Nephron progenitor cell (in vitro differentiated cells): ENCODE measurements at regions not wholly inside any gene's neighbourhood (a gene's known extent, or its start where the extent isn't known, plus 50 kb on each side); places are given as distances from the start of the nearest gene placed in this dataset.

Experiments used
- DNase-seq: peaks from one replicate; pipeline ENCODE4 v3.0.0; 2021
- H3K27ac Mint-ChIP-seq: 2 replicates; pipeline ENCODE4 v1.8.0; 2021; ENCODE audit warnings: mild to moderate bottlenecking, moderate library complexity, mixed read lengths
- H3K27me3 Mint-ChIP-seq: 2 replicates; pipeline ENCODE4 v1.8.0; 2021; ENCODE audit warnings: mild to moderate bottlenecking, low read depth, mixed read lengths; ENCODE audit not compliant: poor library complexity
- H3K36me3 Mint-ChIP-seq: 2 replicates; pipeline ENCODE4 v1.8.0; 2021; ENCODE audit warnings: low read depth, mixed read lengths
- H3K4me1 Mint-ChIP-seq: 2 replicates; pipeline ENCODE4 v1.8.0; 2021; ENCODE audit warnings: mixed read lengths
- H3K4me3 Mint-ChIP-seq: 2 replicates; pipeline ENCODE4 v1.8.0; 2021; ENCODE audit warnings: mild to moderate bottlenecking, moderate library complexity, mixed read lengths
- H3K9me3 Mint-ChIP-seq: 2 replicates; pipeline ENCODE4 v1.8.0; 2021; ENCODE audit warnings: mild to moderate bottlenecking, moderate library complexity, mixed read lengths
- TF ChIP-seq, protein P1 (sequence below): fragments of 200-600 bp; sonication (generic); IDR thresholded peaks from 2 replicates; pipeline ENCODE4 v1.5.0; 2021; ENCODE audit warnings: antibody characterized with exemption

- H3K9me3 Mint-ChIP-seq = peaks cover 3% of the 10 kb centered on the region
- no peak overlapping the region for H3K27ac Mint-ChIP-seq
- no peaks in the 10 kb centered on the region for H3K36me3 Mint-ChIP-seq
- H3K4me3 Mint-ChIP-seq = no peak overlapping the region
- TF ChIP-seq, protein P1, sequence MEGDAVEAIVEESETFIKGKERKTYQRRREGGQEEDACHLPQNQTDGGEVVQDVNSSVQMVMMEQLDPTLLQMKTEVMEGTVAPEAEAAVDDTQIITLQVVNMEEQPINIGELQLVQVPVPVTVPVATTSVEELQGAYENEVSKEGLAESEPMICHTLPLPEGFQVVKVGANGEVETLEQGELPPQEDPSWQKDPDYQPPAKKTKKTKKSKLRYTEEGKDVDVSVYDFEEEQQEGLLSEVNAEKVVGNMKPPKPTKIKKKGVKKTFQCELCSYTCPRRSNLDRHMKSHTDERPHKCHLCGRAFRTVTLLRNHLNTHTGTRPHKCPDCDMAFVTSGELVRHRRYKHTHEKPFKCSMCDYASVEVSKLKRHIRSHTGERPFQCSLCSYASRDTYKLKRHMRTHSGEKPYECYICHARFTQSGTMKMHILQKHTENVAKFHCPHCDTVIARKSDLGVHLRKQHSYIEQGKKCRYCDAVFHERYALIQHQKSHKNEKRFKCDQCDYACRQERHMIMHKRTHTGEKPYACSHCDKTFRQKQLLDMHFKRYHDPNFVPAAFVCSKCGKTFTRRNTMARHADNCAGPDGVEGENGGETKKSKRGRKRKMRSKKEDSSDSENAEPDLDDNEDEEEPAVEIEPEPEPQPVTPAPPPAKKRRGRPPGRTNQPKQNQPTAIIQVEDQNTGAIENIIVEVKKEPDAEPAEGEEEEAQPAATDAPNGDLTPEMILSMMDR = no peak
- H3K4me1 Mint-ChIP-seq = peaks cover 5% of the 10 kb centered on the region
- H3K27me3 Mint-ChIP-seq = no peaks in the 10 kb centered on the region
- DNase-seq = no peak
Observed at GRCh38 chr12:24695103-24695502, 253.8 kb downstream of the BCAT1 start.

DNA sequence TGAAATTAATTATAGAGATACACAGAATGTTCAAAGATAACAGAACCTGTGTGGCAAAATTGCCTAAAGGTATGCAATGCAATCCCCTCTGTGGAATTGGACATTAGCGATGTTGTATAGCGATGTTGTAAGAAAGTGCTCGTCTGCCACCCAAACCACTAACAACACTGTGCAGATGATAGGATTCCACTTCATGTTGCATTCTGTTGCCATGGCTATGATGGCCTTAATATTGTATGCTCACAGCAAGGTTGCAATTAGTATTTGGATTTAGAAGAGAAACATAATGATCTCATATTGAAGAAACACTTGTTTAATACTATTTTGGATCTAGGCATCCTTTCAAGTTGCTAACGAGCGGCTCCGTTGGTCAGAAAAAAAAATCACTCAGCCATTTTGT, 260.3 kb downstream of the BCAT1 start:
- TF ChIP-seq, protein P1 = no peak
- no peak overlapping the region for H3K4me3 Mint-ChIP-seq
- H3K9me3 Mint-ChIP-seq = peaks cover 18% of the 10 kb centered on the region

DNA sequence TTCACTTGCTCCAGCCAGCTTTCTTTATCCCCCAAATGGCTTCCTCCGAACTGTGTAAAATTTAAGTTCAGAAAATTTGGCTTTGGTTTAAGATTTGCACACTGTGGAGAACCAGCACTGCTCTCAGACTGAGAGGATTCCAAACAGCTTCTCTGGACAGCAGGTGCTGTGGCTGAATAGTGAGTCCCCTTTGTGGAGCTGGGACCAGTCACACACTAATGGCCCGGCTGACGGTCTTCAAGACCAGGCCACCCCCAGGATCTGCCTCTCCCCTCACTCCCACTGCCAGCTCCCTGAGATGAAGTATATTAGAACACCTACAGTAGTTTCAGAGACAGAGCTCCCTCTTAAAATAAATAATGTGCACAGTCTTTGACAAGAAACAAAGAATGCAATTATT, 267.3 kb downstream of the BCAT1 start:
- peaks cover 18% of the 10 kb centered on the region for H3K9me3 Mint-ChIP-seq
- peaks cover 3% of the 10 kb centered on the region for H3K27me3 Mint-ChIP-seq
- H3K4me1 Mint-ChIP-seq = no peaks in the 10 kb centered on the region
- TF ChIP-seq, protein P1 = no peak
- DNase-seq = no peak
- no peak overlapping the region for H3K27ac Mint-ChIP-seq
- no peak overlapping the region for H3K4me3 Mint-ChIP-seq
- H3K36me3 Mint-ChIP-seq = no peaks in the 10 kb centered on the region

More for the DNA sequence above, 260.3 kb downstream of the BCAT1 start:
- Mint-ChIP-seq H3K36me3 (no peaks in the 10 kb centered on the region), H3K4me1 (no peaks in the 10 kb centered on the region), H3K27me3 (no peaks in the 10 kb centered on the region), H3K27ac (no peak overlapping the region)
- no peak for DNase-seq

DNA sequence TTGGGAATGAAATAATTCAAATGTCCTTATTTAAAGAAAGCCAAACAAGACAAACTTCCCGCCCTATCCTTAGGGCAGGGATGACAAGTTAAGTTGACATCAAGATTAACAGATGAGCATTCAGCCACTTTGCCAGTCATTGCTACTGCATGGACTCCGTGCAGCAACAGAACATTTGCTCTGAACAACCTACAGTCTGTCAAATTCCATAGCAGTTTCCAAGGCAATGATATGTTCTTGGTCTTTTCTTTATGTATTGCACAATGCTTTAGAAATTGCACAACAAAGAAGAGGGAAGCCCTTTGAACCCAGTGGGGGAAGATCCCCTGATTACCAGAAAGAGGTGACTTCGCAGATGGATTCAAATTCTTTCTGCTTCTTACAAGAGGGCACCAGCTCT, 269.8 kb downstream of the BCAT1 start:
- DNase-seq = no peak
- TF ChIP-seq, protein P1 = no peak
- Mint-ChIP-seq H3K9me3 (peaks cover 14% of the 10 kb centered on the region), H3K27me3 (peaks cover 3% of the 10 kb centered on the region), H3K27ac (no peak overlapping the region), H3K36me3 (no peaks in the 10 kb centered on the region), H3K4me3 (no peak overlapping the region), H3K4me1 (no peaks in the 10 kb centered on the region)

DNA sequence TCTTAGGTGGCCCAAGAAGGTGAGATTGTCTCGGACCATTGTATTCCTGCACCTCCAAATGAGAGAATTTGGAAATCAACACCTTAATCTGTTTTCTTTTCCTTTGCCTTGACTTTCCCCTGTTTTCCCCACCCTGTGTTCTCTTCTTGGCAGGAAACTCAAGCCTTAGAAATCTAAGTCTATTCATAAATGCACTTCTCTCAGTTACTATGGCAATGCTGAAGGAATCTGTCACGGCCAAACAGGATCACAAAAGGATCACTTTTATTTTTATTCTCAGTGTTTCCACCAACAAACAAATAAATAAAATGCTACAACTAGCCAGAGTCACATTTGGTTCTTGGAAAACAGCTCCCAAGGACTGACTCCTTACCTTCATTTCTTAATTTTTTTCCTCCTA, 270.5 kb downstream of the BCAT1 start:
- H3K27ac Mint-ChIP-seq = no peak overlapping the region
- TF ChIP-seq, protein P1 = no peak
- no peaks in the 10 kb centered on the region for H3K4me1 Mint-ChIP-seq
- H3K4me3 Mint-ChIP-seq = no peak overlapping the region
- DNase-seq = no peak
- H3K36me3 Mint-ChIP-seq = no peaks in the 10 kb centered on the region
- H3K27me3 Mint-ChIP-seq = peaks cover 3% of the 10 kb centered on the region
- H3K9me3 Mint-ChIP-seq = peaks cover 13% of the 10 kb centered on the region

GRCh38 chr12:24668563-24668962, 280.3 kb downstream of the BCAT1 start:
- Mint-ChIP-seq H3K36me3 (no peaks in the 10 kb centered on the region), H3K4me3 (no peak overlapping the region), H3K9me3 (peaks cover 4% of the 10 kb centered on the region), H3K27ac (no peak overlapping the region), H3K27me3 (peaks cover 3% of the 10 kb centered on the region), H3K4me1 (no peaks in the 10 kb centered on the region)
- TF ChIP-seq, protein P1 = no peak
- no peak for DNase-seq
